ENCODE measurements at regions not wholly inside any gene's neighbourhood (a gene's known extent, or its start where the extent isn't known, plus 50 kb on each side); places are given as distances from the start of the nearest gene placed in this dataset.
"Not testable (repeated sequence)": the region's sequence is repeated elsewhere in the genome, so short reads cannot be mapped to it uniquely, and the experiment has no call there.

DNA sequence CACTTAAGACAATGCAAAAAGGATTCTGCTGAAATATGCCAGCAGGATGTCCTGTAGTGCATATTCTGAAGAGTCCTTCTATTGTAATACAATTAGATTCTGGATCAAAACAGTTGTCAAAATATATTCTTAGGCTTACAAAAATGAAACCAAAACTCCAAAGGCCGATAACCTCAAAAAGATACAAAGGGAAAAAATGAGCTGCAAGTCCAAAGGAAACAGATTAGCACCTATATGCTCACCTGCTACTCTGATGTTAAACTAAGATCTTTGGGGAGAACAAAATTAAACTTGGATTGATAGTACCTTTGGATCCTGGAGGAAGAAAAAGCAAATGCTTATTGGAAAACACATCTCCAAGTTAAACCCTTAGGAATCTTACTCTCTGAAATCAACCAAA, 397.1 kb downstream of the SPATA31D1 start:
- DNase-seq = no peak

DNA sequence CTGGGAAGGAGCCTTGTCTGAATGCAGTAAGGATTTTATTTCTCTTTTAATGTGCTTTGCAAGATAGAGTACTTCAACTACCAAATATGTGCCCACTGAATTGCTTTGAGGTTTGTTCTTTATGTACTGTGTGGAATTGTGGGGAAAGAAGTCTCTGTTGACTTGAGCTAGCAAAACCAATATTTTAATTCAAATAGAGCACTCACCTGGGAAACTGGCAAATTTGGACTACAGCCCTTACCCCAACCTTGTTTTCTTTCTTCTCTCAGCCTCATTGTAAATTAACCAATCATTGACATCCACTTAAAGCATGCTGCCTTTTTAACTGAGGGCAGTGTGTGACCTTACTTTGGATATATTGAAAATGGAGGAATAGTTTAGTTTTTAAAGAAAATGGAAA, 409.0 kb downstream of the SPATA31D1 start:
- DNase-seq = no peak

DNA sequence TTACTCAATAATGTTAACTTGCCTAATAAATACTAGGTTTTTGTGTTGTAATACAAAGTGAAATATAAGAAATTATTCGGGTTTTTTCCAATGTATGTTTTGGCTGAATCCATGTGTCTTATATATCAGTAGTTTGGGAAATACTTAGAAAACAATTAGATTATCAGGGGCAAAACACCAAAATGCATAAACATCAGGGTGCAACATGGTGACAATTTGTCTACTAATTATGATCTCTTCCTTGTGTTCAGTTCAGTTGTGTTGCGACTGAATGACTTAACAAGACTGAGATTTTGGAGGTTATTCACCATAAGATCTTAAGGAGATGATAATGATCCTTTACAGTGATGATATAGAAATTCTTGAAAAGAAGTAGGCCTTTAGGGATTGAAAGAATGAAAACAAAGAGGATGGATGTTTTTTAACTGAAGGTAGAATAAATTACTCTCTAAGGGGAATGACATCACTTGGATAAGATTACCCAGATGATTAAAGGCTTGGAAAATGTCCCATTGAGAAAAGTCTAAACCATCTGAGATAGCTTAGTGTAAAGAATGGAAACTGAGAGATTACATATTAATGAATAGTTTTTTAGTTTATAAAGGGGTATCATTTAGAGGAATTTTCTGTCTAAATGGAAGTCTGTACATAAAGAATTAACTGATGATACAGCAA, 415.8 kb downstream of the SPATA31D1 start:
- no peak for DNase-seq

DNA sequence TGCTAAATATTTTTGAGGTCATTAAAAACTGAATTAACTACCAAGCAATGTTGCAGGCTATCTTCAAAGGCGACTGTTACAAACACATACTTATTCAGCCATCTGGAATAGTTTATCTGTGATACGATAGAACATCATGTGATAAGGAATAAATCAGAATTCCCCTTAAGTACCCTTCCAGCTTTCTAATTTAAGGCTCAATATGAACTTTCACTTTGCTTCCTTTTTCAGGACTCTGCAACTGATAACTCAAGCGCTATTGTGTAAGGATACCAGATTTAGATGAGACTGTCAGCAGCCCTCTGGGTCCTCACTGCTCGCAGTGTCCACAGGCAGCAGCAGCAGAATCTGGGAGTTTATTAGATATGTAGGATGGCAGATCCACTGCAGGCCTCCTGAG, 416.3 kb downstream of the SPATA31D1 start:
- peak; percentile 15 for DNase-seq

DNA sequence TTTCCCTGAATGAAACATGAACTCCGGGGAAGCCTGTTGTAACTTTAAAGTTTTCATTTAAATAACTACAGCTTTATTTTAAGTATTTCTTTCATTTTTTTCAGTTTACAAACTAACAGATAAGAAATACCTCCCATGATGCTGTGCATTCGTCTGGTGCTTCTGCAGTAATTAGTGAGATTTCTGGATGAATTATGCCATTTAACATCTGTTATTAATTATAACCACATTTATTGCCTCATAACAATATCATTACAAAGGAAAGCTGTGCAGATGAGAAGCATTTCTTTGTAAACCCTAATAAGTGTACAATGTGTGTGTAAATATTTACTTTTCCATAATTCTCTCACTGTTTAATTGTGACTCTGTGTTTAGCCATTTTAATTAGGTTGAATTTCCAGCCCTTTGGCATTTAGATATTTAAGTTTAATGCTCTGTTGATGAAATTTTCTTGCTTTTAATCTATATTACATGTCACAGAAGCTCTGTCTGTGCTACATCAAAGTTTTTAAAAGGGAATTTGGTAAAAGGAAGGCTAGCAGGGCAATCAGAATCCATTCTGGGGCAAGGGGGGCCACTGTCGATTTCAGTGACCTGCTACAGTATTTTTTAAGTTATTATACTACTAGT, 418.0 kb downstream of the SPATA31D1 start:
- no peak for DNase-seq

DNA sequence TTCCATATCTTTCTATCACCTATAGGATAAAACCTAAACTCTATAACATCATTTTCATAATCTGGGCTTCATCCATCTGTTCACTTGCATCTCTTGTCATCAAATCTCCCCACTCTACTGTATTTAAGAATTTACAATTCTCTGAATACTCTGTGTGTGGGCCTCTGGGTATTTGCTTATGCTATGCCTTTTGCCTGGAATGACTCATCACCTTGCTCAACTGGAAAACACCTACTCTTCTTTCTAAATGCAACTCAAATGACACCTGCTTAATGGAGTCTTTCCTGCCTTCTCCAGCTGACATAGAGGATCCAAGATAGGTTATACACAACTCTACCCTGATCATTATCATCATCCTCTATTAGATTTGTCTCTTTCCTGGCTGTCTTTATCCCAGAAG, 421.7 kb downstream of the SPATA31D1 start:
- DNase-seq = no peak

DNA sequence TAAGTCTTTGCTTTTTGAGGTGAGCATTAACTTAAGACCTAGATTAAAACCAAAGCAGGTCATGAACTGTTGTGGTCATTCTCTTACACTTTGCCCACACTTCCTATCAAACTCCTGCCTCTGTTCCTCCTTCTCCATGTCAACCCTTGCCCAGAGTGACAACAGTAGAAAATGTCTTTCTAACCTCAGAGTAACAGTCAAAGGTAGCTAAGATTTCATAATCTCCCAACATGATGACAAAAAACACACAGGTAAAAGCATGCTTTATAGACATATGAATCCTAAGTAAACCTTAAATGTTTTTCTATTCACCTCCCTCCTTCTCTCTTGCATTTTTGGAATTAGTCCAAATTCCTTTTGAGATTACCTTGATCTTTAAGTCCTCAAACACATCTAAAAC, 422.3 kb downstream of the SPATA31D1 start:
- no peak for DNase-seq

DNA sequence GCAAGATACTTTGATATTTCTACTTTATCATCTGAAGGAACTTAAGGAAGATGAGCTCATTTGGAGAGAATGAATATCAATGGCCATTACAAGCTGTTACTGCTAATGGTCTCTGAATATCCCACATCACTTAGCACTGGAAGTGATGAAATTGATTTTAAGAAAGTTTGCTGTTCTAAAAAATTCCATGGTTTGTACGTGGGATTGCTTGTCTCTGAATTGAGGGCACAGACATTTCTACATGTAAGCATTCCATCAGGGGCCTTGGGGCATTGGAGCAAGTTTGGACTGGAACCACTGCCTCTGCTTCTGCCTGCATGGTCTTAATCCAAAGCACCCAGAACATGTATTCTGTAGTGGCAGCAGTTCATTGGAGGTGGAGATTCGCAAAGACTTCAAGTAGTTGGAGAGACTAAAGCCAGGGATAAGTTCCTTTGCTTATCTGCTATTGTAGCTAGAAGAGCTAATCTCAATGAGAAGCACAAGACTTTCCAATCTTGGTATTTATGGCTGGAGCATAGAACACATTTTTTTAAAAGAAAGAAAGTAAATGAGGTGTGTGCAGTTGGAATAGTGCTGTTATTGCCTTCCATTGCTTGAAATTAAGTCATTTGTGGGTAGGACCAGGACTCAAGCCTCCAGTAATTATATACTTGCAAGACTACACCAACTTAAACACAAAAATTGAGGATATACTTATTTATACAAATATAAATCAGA, 424.2 kb downstream of the SPATA31D1 start:
- no peak for DNase-seq

DNA sequence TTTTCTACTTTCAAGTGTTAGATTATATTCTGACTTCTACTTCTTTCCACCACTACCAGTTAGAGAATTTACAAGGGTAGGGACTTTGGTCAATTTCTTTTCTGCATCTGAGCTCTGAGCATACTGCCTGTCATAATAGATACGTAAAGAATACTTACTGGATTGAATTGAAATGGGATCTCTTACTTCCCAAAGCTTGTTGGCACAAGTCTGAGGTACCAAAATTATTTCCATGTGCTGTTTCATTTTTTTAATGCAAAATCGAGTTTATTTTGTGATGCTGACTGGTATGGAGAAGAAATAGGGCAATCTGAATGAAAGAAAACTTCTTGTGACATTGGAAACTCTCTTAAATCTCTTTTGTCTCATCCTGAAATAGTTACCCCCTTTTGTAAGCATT, 428.9 kb downstream of the SPATA31D1 start:
- DNase-seq = no peak

DNA sequence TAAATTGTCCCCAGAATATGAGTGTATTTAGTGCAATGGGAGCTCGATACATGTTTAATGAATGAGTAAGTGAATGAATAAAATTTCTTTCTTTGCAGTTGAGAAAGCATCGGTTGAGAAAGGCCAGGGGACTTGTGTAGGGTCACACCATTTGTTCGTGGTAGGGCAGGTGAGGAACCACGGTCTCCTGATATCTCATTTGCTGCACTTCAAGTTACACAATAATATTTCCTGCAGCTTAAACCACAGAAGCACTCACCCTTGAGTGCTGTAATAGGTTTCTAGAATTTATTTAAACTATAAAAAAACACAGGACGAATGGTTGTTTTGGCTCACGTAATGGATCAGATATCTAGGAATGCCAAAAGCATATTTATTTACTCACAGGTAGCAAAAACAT, 429.8 kb downstream of the SPATA31D1 start:
- no peak for DNase-seq

DNA sequence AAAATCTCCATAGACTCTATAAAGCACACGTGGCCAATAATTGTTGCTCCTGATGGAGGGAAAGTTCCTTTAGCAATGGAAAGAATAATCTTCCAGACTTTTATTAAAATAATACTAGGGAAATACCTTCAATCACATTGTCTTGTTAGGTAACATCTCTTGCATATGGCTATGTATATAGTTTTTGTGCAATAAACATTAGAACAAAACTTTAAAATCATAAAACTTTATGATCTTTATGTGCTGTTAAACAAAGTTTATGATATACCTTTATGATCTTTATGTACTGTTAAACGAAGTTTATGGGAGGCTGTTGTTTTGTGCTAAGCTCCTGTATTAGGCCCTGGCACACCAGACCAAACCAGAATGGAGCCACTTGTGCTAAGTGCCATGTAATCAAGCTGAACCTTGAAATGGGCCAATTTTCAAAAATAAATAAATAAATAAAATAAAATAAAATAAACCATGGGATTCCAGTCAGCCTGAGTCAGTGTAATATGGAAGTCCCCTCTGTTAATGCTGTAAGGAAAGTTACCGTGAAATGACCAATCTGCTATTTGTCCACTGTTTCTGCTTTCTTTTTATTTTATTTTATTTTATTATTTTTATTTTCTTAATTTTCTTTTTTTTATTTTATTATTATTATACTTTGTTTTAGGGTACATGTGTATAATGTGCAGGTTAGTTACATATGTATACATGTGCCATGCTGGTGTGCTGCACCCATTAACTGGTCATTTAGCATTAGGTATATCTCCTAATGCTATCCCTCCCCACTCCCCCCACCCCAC, 431.3 kb downstream of the SPATA31D1 start:
- no peak for DNase-seq

DNA sequence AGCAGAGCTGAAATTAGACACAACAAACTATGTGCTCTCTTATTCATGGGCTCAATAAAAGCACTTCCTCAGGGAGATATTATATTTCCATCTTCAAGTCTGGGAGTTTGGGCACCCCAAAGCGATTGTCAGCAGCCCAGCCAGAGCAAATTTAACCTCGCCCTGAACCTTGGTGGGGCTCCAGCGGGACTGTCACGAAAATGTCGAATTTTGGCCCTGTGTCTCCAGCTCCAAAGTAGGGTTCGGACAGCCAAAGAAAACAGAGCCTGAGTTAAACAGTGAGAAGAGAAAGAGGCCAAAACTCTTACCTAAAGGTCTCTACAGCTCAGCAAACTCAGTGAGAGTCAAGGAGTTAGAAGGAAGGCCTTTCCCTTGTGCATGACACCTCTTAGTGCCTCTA, 432.9 kb downstream of the SPATA31D1 start:
- DNase-seq = no peak

DNA sequence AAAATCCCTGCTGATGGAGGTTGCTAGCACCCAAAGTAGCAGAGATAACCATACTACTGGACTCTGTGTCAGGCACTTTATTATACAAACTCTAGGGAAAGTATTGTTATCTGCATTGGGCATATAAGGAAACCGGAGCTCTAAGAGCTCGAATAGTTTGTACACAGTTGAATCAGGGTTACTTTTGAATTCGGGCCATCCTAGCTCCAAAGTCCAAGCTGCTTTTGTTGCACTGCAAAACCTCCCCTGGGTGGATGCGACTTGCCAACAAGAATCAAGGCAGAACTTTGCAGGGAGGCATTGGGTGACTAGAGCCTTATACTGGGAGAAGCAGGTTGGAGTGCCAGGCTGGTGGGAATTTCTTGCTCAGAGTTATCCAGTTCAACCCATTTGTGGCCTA, 435.1 kb downstream of the SPATA31D1 start:
- DNase-seq = no peak

DNA sequence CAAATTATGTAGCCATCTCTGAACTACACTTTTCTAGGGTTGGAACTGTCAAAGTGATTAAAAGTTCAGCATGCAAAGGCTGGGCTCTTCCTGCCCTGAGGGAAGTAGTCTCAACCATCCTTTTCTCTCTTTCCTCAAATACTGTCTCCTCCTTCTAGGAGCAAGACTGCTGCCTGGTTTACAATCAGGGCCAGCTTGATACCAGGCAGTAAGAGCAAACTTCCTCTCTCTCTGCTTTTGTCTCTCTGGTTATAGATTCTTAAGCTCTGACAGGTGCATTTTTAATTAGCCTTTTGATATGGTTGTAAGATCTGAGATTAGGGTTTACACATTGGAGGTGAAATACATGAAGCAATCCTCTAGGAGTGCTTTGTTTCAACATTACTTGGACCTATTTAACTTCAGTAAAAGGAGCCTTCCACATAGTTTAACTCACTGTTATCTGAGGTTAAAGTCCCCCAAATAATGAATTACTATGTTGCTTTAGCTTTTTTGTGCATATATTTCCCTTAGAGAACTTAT, 436.1 kb downstream of the SPATA31D1 start:
- no peak for DNase-seq

DNA sequence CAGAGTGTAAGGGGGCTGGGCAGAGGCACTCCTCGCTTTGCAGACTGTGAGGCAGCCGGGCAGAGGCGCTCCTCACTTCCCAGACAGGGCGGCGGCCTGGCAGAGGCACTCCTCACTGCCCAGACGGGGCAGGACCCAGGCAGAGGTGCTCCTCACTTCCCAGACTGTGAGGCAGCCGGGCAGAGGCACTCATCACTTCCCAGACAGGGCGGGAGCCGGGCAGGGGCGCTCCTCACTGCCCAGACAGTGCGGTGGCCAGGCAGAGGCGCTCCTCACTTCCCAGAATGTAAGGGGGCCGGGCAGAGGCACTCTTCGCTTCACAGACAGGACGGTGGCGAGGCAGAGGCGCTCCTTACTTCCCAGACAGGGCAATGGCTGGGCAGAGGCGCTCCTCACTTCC, 442.5 kb downstream of the SPATA31D1 start:
- no peak for DNase-seq

DNA sequence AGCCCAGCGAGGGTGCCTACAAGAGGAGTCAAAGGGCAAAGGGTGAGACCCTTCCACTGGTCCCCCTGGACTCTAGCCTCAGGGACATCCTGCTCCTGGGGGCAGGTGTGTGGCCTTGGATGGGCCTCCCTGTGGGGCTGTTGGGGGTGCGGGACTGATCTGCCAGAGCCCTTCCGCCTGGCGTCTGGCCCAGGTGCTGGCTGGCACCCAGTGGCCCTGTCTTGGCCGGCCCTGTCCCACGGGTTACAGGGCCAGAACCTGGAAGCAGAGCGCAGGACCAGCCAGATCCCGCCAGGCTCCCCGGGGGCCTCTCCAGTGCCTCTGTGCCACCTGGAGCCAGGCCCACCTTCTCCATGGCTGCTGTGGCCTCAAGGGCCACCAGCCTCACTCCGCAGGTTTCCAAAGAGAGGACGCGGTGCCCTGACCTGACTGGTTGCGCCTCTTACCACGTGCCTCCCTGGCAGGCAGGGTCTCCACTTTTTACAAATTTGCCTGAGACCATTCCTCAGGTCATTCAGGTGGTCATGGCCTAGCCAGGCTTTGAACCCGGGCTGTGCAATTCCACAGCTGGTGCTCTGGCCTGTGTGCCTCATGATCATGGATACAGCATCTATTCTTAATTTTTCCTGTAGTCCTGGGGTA, 444.8 kb downstream of the SPATA31D1 start:
- DNase-seq = not testable (repeated sequence)

DNA sequence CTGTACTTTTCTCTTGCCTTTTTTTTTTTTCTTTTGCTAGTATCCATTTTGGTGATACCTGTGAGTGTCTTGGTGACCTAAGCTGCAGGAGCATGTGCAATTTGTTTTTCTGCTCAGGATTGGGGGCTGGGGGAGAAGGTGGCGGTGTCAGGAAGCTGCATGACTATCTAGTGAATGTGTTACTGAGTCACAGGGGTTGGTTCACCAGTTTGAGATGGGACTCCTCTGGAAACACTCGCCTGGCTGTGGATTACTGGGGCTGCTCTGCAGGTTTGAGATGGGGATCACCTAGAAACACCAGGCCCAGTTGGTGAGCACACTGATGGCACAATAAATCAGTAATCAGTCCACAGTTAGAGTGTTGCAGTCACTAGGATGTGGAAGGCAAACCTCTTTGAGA, 447.9 kb downstream of the SPATA31D1 start:
- no peak for DNase-seq

DNA sequence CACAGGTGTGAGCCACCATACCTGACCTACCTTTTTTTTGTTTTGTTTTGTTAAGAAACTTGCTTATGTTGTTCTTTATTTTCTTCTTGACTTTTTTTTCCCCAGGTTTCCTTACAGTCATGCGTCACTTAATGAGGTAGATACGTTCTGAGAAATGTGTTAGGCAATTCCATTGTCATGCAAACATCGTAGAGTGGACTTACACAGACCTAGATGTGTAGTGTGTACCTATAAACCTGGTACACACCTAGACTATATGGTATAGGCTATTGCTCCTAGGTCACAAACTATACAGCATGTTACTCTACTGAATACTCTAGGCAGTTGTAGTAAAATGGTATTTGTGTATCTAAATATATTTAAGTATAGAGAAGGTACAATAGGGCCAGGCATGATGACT, 448.6 kb downstream of the SPATA31D1 start:
- DNase-seq = not testable (repeated sequence)

DNA sequence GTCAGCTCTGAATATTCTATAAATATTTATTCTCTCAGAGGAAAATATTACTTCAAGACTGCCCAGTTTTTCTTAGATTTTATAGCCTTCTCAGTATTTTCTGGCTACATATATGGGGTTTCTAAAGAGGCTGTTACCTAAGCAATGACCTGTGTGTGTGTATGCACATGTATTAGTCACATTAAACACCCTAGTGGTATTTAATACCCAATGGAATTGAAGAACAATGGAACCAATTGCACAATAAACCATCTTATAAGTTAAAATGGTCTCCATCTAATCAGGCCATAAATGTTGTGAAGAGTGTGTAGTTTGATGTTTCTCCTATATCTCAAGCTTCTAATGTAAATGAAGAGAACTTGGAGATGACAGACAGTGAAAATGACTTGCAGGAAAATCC, 450.0 kb downstream of the SPATA31D1 start:
- DNase-seq = no peak

DNA sequence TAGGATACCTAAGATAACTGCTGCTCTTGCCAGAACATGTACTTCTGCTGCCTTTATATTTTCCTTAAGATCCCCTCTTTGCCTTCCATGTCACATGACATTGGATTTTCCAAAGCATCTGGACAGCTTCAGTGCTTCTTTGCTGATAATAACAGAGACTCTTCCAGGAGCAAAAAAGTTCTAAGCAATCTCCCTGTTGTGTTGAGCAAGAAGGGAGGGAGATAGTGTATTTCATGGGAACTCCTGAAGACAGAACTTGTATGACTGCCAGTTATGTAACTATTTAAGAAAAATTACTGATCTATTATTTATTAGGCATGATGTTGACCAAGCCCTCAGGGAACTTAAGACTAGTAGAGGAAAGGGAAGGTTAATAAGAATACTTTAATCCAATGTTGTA, 454.7 kb downstream of the SPATA31D1 start:
- no peak for DNase-seq

DNA sequence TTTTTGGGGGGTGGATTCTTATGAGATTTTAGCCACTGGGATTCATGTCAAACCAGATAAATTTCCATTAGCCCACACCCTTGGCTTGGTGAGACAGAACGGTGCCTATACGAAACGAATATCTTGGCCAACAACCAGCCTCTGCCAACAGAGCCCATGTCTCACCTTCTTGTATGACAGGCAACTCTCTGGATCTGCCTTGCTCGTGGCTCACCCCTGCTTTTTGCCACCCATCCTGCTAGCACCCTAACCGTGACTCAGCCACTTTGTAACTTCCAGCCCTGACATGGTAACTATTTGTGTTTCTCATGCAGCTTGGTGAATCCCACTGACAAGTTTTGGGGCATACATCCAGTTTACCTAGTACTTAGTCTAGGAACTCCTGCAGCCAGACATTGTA, 457.0 kb downstream of the SPATA31D1 start:
- DNase-seq = no peak

DNA sequence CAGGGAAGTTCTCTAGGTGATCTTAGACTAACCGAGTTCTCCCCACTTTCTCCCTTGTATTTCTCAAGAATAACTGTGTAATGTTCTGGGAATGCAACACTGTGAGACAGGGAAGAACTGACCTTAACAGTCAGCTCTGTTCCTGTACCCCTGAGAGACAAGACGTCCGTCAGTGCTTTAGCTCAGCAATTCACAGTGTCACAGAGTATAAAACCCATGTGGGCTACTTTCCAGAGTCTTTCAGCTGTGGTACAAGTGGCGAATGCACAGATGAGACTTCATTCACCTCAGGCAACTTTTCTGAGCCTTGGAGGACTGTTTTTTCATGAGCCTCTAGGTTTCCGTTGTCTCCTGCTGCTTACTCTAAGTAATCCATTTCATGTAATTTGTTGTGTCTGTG, 458.8 kb downstream of the SPATA31D1 start:
- no peak for DNase-seq

Measured in skin of body (tissue), 1 donor.